SK-N-SH (cell line): ENCODE measurements at regions not wholly inside any gene's neighbourhood (a gene's known extent, or its start where the extent isn't known, plus 50 kb on each side); places are given as distances from the start of the nearest gene placed in this dataset.

ENCODE experiments used
- CTCF ChIA-PET: fragments of 300-600, 350-600 bp; formaldehyde crosslinking; extraction: SDS; loops from one replicate; lab custom pipeline; 2021; lab: Yijun Ruan, JAX
- POLR2A ChIA-PET: fragments of 350-600 bp; sonication (Branson Sonifier 250); formaldehyde crosslinking; extraction: SDS; loops from one replicate; lab custom pipeline; 2020; ENCODE audit warnings: antibody characterized with exemption, inconsistent platforms; lab: Yijun Ruan, JAX
- DNase-seq: peaks from one replicate; pipeline ENCODE4 v3.0.0; 2012
- H2AFZ ChIP-seq: fragments of 200-600 bp; sonication (generic); 2 replicates; pipeline ENCODE4 v1.8.1; 2016; ENCODE audit warnings: antibody characterized with exemption, mild to moderate bottlenecking, low read depth
- H3F3A ChIP-seq: fragments of 200-600 bp; sonication (generic); replicated peaks from 2 replicates; pipeline ENCODE3; 2016; ENCODE audit warnings: antibody characterized with exemption, mild to moderate bottlenecking; ENCODE audit not compliant: insufficient read depth
- H3K27ac ChIP-seq, 2 experiments: fragments of 200-500 bp in 1 of 2; fragments of 200-600 bp in 1 of 2; sonication (Bioruptor generic) in 1 of 2; sonication (generic), shearing (Covaris generic) in 1 of 2; 2 replicates each; pipeline versions ENCODE4 v1.5.1 to v1.6.1; 2014 to 2016; ENCODE audit warnings: low read depth in 2 of 2, inconsistent platforms in 1 of 2, low read length in 1 of 2, mild to moderate bottlenecking in 1 of 2, mixed read lengths in 1 of 2
- H3K27me3 ChIP-seq: fragments of 200-600 bp; sonication (generic), shearing (Covaris generic); 2 replicates; pipeline ENCODE4 v1.6.1; 2016; ENCODE audit warnings: mixed run types; ENCODE audit not compliant: insufficient read depth
- H3K36me3 ChIP-seq, 2 experiments: fragments of 200-500 bp in 1 of 2; fragments of 200-600 bp in 1 of 2; sonication (Bioruptor generic) in 1 of 2; sonication (generic) in 1 of 2; replicated peaks in 1 of 2; 2 replicates each; pipeline versions ENCODE3 to v1.5.1; 2014 to 2016; ENCODE audit warnings: low read length in 1 of 2, mild to moderate bottlenecking in 1 of 2; ENCODE audit not compliant: insufficient read depth in 2 of 2, control insufficient read depth in 1 of 2
- H3K4me1 ChIP-seq, 2 experiments: fragments of 200-500 bp in 1 of 2; fragments of 200-600 bp in 1 of 2; sonication (Bioruptor generic) in 1 of 2; sonication (generic), shearing (Covaris generic) in 1 of 2; 2 replicates each; pipeline versions ENCODE4 v1.5.1 to v1.6.1; 2014 to 2016; ENCODE audit warnings: low read depth in 1 of 2, low read length in 1 of 2, mixed run types in 1 of 2; ENCODE audit not compliant: insufficient read depth in 2 of 2, control insufficient read depth in 1 of 2
- H3K4me2 ChIP-seq: fragments of 200-600 bp; sonication (generic), shearing (Covaris generic); 2 replicates; pipeline ENCODE4 v1.6.1; 2017; ENCODE audit warnings: mixed run types
- H3K4me3 ChIP-seq, 2 experiments: fragments of 200-500 bp in 1 of 2; fragments of 200-600 bp in 1 of 2; sonication (Bioruptor generic) in 1 of 2; sonication (generic), shearing (Covaris generic) in 1 of 2; 2 replicates each; pipeline versions ENCODE4 v1.5.1 to v1.8.1; 2014 to 2016; ENCODE audit warnings: low read depth in 2 of 2, inconsistent platforms in 1 of 2, low read length in 1 of 2, mild to moderate bottlenecking in 1 of 2, mixed read lengths in 1 of 2, moderate library complexity in 1 of 2
- H3K79me2 ChIP-seq: fragments of 200-600 bp; sonication (generic); 2 replicates; pipeline ENCODE4 v1.8.1; 2017; ENCODE audit warnings: mild to moderate bottlenecking; ENCODE audit not compliant: insufficient read depth
- H3K9ac ChIP-seq: fragments of 200-600 bp; sonication (generic); 2 replicates; pipeline ENCODE4 v1.6.1; 2017; ENCODE audit warnings: mixed run types
- H3K9me2 ChIP-seq: fragments of 200-600 bp; sonication (generic); 2 replicates; pipeline ENCODE4 v1.6.1; 2017; ENCODE audit warnings: mixed run types
- H3K9me3 ChIP-seq: fragments of 200-600 bp; sonication (generic); 2 replicates; pipeline ENCODE4 v1.6.1; 2017; ENCODE audit warnings: mixed run types, mild to moderate bottlenecking, moderate library complexity
- H4K20me1 ChIP-seq: fragments of 200-600 bp; sonication (generic); 2 replicates; pipeline ENCODE4 v1.6.1; 2017; ENCODE audit warnings: mild to moderate bottlenecking, mixed run types; ENCODE audit not compliant: insufficient read depth
- CHD2 ChIP-seq: fragments of 150-350 bp; IDR thresholded peaks from 2 replicates; pipeline ENCODE4 v1.6.1; 2018; ENCODE audit warnings: low read length; ENCODE audit not compliant: partially characterized antibody
- ELF1 ChIP-seq: IDR thresholded peaks from 2 replicates; pipeline ENCODE4 v1.4.0; 2012
- FOSL2 ChIP-seq: IDR thresholded peaks from 2 replicates; pipeline ENCODE4 v1.4.0; 2012; ENCODE audit warnings: low read depth, mild to moderate bottlenecking, moderate library complexity, borderline replicate concordance
- FOXJ3 ChIP-seq: sonication (generic); formaldehyde crosslinking; IDR thresholded peaks from 2 replicates; pipeline ENCODE4 v1.5.1; 2020; ENCODE audit warnings: mild to moderate bottlenecking, missing genetic modification reagents
- GABPA ChIP-seq: IDR thresholded peaks from 2 replicates; pipeline ENCODE4 v1.4.0; 2012; ENCODE audit warnings: low read depth, mild to moderate bottlenecking
- IRF3 ChIP-seq: fragments of 150-350 bp; IDR thresholded peaks from 2 replicates; pipeline ENCODE4 v1.6.1; 2016; ENCODE audit warnings: mild to moderate bottlenecking, low read depth, low read length
- JUND ChIP-seq: IDR thresholded peaks from 2 replicates; pipeline ENCODE4 v1.4.0; 2012
- MEF2A ChIP-seq: IDR thresholded peaks from 2 replicates; pipeline ENCODE4 v1.4.0; 2012; ENCODE audit warnings: low read depth, borderline replicate concordance
- MXI1 ChIP-seq: IDR thresholded peaks from 2 replicates; pipeline ENCODE4 v1.6.1; 2012; ENCODE audit warnings: mild to moderate bottlenecking, low read depth, low read length, improper control_type of control experiment
- POLR2AphosphoS5 ChIP-seq: IDR thresholded peaks from 2 replicates; pipeline ENCODE4 v1.6.1; 2012; ENCODE audit warnings: low read depth, low read length
- RFX5 ChIP-seq: IDR thresholded peaks from 2 replicates; pipeline ENCODE4 v1.6.1; 2012; ENCODE audit warnings: mild to moderate bottlenecking, improper control_type of control experiment, low read length
- RXRA ChIP-seq: IDR thresholded peaks from 2 replicates; pipeline ENCODE4 v1.4.0; 2012; ENCODE audit warnings: low read depth, mild to moderate bottlenecking, borderline replicate concordance
- SIN3A ChIP-seq: IDR thresholded peaks from 2 replicates; pipeline ENCODE4 v1.6.1; 2012; ENCODE audit warnings: low read depth, mild to moderate bottlenecking, low read length, moderate library complexity, borderline replicate concordance
- SMC3 ChIP-seq: IDR thresholded peaks from 2 replicates; pipeline ENCODE4 v1.6.1; 2012; ENCODE audit warnings: low read depth, low read length, improper control_type of control experiment
- TAF1 ChIP-seq: IDR thresholded peaks from 2 replicates; pipeline ENCODE4 v1.6.1; 2012; ENCODE audit warnings: low read depth, mild to moderate bottlenecking, low read length, moderate library complexity, borderline replicate concordance
- TEAD4 ChIP-seq: IDR thresholded peaks from 2 replicates; pipeline ENCODE4 v1.4.0; 2012; ENCODE audit warnings: mild to moderate bottlenecking, borderline replicate concordance; ENCODE audit not compliant: insufficient read depth
- USF1 ChIP-seq: IDR thresholded peaks from 2 replicates; pipeline ENCODE4 v1.4.0; 2012; ENCODE audit warnings: low read depth, borderline replicate concordance
- YY1 ChIP-seq: IDR thresholded peaks from 2 replicates; pipeline ENCODE4 v1.4.0; 2012; ENCODE audit warnings: low read depth, mild to moderate bottlenecking
- ZBTB33 ChIP-seq: IDR thresholded peaks from 2 replicates; pipeline ENCODE4 v1.4.0; 2012; ENCODE audit warnings: low read depth, borderline replicate concordance
- WGBS: methylation state at CpG from one replicate; pipeline ENCODE4 v1.1.6; 2017; ENCODE audit warnings: low lambda C conversion rate; 5-methylcytosine and 5-hydroxymethylcytosine counted together
- TF ChIP-seq, protein P1 (sequence below): IDR thresholded peaks from 2 replicates; pipeline ENCODE4; 2012

GRCh38 chr7:25379351-25380300, 151.3 kb upstream of the NPVF start:
- no peak overlapping the region for H3K27ac ChIP-seq
- H3K9me3 ChIP-seq = no peaks in the 10 kb centered on the region
- 26% methylated on average over 5 of the region's 5 CpGs for WGBS
- H2AFZ ChIP-seq = no peak overlapping the region
- TF ChIP-seq ELF1 (no peak), FOSL2 (no peak), IRF3 (no peak), POLR2AphosphoS5 (no peak), MEF2A (no peak), ZBTB33 (no peak)
- ChIA-PET POLR2A (no interaction called here), CTCF (interaction anchor here (0.6 to 5.6 kb wide), 7 partner anchors 12 to 882 kb away, joined by 3 to 54 read pairs (median 5); no protein-coding TSS in a partner anchor)
- H3K27me3 ChIP-seq = no peaks in the 10 kb centered on the region
- no peaks in the 10 kb centered on the region for H3K79me2 ChIP-seq
- no peaks in the 10 kb centered on the region; a peak in 1 of 4 replicates for H3K4me1 ChIP-seq
- H3K36me3 ChIP-seq = no peaks in the 10 kb centered on the region
- H4K20me1 ChIP-seq = no peaks in the 10 kb centered on the region
- H3K4me3 ChIP-seq = no peak overlapping the region
- no peaks in the 10 kb centered on the region for H3K9me2 ChIP-seq
- H3F3A ChIP-seq = no peaks in the 10 kb centered on the region
- H3K9ac ChIP-seq = no peak overlapping the region
- no peak for DNase-seq
- no peak overlapping the region for H3K4me2 ChIP-seq

GRCh38 chr7:25381818-25382589, 153.7 kb upstream of the NPVF start:
- Histone ChIP-seq H3K27ac (no peak overlapping the region), H3K9me3 (no peaks in the 10 kb centered on the region), H3K4me3 (no peak overlapping the region), H4K20me1 (no peaks in the 10 kb centered on the region), H3K36me3 (no peaks in the 10 kb centered on the region), H3K9me2 (no peaks in the 10 kb centered on the region), H2AFZ (no peak overlapping the region), H3K4me2 (no peak overlapping the region), H3K27me3 (no peaks in the 10 kb centered on the region), H3K4me1 (peaks cover 0 to 10% of the 10 kb centered on the region in 2 experiments; a peak in 1 of 4 replicates), H3F3A (no peaks in the 10 kb centered on the region), H3K79me2 (no peaks in the 10 kb centered on the region), H3K9ac (no peak overlapping the region)
- DNase-seq = no peak
- WGBS = 20% methylated on average over 4 of the region's 4 CpGs
- POLR2A ChIA-PET = no interaction called here
- CTCF ChIA-PET = interaction anchor here (0.7 to 17.5 kb wide), 10 partner anchors 10 to 983 kb away, joined by 3 to 526 read pairs (median 4); no protein-coding TSS in a partner anchor
- TF ChIP-seq YY1 (no peak), CHD2 (no peak), TAF1 (no peak), USF1 (no peak), RXRA (no peak), SIN3A (no peak), MXI1 (no peak), GABPA (no peak), SMC3 (no peak), TEAD4 (no peak), RFX5 (no peak), JUND (no peak), MEF2A (no peak), FOXJ3 (no peak)
- TF ChIP-seq, protein P1, sequence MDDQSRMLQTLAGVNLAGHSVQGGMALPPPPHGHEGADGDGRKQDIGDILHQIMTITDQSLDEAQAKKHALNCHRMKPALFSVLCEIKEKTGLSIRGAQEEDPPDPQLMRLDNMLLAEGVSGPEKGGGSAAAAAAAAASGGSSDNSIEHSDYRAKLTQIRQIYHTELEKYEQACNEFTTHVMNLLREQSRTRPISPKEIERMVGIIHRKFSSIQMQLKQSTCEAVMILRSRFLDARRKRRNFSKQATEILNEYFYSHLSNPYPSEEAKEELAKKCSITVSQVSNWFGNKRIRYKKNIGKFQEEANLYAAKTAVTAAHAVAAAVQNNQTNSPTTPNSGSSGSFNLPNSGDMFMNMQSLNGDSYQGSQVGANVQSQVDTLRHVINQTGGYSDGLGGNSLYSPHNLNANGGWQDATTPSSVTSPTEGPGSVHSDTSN = no peak
